ENCODE measurements at regions not wholly inside any gene's neighbourhood (a gene's known extent, or its start where the extent isn't known, plus 50 kb on each side); places are given as distances from the start of the nearest gene placed in this dataset.

DNA sequence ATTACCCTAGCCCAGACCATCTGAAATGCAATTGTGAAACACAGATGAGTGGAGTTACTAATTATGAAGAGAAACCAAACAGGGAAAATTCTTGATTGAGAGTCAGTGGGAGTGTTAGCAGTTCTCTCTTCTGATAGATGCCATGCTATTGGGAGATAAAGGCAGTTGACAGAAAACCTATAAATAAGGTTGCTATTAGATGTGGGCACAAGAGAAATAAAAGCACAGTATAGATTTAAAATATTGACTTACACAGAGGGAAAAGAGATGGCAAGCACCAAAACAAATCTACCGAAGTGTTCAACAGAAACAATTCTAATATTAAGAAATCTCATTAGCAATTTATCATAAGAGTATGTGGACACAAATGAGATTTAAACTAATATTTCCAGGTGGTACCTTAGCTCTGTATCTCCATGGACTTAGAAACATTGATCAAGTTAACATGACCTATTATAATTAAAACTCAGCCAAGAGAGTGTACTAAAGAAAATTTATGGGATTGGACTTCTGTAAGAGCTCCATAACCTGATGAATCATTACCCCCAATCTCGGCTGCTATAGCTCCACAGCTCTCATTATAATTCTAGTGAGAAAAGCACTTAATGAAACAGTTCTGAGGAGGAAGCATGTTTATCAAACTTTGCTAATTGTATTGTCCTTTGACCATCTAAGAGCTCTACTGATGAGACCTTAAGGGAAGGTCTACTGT, 665.0 kb upstream of the RIOK2 start:
- TF ChIP-seq POLR2A (IDR thresholded peaks at IDR 0.05; ENCODE audit: low read depth, low read length) = no peak
- no peak for TF ChIP-seq POLR2AphosphoS5 (IDR thresholded peaks at IDR 0.05; ENCODE audit: low read depth, low read length)

Data from GM12892 (cell line).